Vagina (tissue), 2 donors: ENCODE measurements at regions not wholly inside any gene's neighbourhood (a gene's known extent, or its start where the extent isn't known, plus 50 kb on each side); places are given as distances from the start of the nearest gene placed in this dataset.

Experiments
- POLR2AphosphoS5 ChIP-seq, 2 donors: sonication (generic); formaldehyde crosslinking; IDR thresholded peaks; one replicate each; pipeline ENCODE4 v1.9.0; 2017; ENCODE audit warnings: antibody characterized with exemption in 2 of 2, mild to moderate bottlenecking in 2 of 2, low read depth in 1 of 2; ENCODE audit not compliant: insufficient read depth in 1 of 2
- TF ChIP-seq, protein P1 (sequence below), 3 experiments: fragments of 450-650 bp in 2 of 3; fragments of 200-600 bp in 1 of 3; sonication (generic) in 1 of 3; IDR thresholded peaks; one replicate each; pipeline ENCODE4 v1.5.1; 2017 to 2019; ENCODE audit warnings: antibody characterized with exemption in 3 of 3, mild to moderate bottlenecking in 2 of 3, moderate library complexity in 2 of 3

GRCh38 chr13:84959818-84960217 is 839.4 kb downstream of the SLITRK6 start:
- TF ChIP-seq POLR2AphosphoS5 (IDR thresholded peaks at IDR 0.05; ENCODE audit: insufficient read depth in 1 of 2, low read depth in 1 of 2), result no peak
- TF ChIP-seq, protein P1, sequence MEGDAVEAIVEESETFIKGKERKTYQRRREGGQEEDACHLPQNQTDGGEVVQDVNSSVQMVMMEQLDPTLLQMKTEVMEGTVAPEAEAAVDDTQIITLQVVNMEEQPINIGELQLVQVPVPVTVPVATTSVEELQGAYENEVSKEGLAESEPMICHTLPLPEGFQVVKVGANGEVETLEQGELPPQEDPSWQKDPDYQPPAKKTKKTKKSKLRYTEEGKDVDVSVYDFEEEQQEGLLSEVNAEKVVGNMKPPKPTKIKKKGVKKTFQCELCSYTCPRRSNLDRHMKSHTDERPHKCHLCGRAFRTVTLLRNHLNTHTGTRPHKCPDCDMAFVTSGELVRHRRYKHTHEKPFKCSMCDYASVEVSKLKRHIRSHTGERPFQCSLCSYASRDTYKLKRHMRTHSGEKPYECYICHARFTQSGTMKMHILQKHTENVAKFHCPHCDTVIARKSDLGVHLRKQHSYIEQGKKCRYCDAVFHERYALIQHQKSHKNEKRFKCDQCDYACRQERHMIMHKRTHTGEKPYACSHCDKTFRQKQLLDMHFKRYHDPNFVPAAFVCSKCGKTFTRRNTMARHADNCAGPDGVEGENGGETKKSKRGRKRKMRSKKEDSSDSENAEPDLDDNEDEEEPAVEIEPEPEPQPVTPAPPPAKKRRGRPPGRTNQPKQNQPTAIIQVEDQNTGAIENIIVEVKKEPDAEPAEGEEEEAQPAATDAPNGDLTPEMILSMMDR (IDR thresholded peaks at IDR 0.05), result no peak
